ENCODE measurements at regions not wholly inside any gene's neighbourhood (a gene's known extent, or its start where the extent isn't known, plus 50 kb on each side); places are given as distances from the start of the nearest gene placed in this dataset.
A peak's percentile ranks its signal among the peaks of the same experiment; 100 is the strongest.
"Not testable (repeated sequence)": the region's sequence is repeated elsewhere in the genome, so short reads cannot be mapped to it uniquely, and the experiment has no call there.

DNA sequence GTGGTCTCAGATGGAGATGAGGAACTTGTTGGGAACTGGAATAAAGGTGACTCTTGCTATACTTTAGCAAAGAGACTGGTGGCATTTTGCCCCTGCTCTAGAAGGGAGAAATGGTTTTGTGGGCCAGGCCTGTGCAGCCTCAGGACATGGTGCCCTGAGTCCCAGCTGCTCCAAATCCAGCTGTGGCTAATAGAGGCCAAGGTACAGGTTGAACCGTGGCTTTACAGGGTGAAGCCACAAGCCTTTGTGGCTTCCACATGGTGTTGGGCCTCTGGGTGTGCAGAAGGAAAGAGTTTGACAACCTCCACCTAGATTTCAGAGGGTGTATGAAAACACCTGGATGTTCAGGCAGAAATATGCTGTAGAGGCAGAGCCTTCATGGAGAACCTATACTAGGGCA, 586.0 kb downstream of the FLRT2 start:
- DNase-seq: no peak

DNA sequence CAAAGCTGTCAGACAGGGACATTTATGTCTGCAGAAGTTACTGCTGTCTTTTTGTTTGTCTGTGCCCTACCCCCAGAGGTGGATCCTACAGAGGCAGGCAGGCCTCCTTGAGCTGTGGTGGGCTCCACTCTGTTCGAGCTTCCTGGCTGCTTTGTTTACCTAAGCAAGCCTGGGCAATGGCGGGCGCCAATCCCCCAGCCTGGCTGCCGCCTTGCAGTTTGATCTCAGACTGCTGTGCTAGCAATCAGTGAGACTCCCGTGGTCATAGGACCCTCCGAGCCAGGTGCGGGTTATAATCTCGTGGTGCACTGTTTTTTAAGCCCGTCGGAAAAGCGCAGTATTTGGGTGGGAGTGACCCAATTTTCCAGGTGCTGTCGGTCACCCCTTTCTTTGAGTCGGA, 580.9 kb downstream of the FLRT2 start:
- DNase-seq: not testable (repeated sequence)

GRCh38 chr14:86104691-86105265, 574.8 kb downstream of the FLRT2 start:
- DNase-seq: no peak

DNA sequence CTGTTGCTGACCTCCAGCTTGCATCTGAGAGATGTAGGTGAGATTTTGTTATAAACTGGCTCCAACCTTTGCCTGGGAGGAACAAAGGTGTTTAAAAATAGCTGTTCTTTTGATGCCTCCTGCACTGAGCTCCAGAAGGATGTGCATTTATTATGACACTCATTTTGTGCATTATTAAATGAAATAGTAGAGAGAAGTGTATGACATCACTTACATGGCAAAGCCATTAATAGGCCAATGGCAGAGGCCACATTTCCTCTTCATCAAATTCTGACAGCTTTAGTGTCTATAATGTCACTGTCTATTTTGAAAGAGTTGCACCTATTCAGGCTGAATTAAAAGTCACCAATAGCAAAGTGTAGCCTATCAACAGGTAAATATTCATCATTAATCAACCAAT, 564.6 kb downstream of the FLRT2 start:
- DNase-seq: no peak

GRCh38 chr14:86091811-86092210, 561.9 kb downstream of the FLRT2 start:
- DNase-seq: no peak

GRCh38 chr14:86088156-86088555, 558.2 kb downstream of the FLRT2 start:
- no peak for DNase-seq

DNA sequence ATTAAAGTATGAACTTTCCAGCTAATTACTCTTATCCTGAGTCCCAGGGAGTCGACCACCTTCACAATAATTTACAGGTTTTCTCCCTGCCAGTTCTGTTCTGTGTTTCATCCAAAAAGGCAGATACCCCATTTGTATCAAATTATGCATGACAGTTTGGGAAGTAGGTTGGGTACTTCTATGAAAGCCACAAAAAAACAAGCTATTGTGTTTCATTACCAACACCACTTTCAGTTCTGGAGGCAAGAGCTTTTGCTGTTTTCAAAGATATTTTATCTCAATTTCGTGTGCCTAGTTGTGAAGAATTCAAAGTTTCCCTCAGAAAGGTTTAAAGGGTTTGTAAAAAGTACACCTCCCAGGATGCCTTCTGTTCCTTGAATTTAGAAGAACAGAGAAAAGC, 557.4 kb downstream of the FLRT2 start:
- DNase-seq: no peak

- no peak for DNase-seq
Observed at GRCh38 chr14:86086962-86087361, 557.0 kb downstream of the FLRT2 start.

DNA sequence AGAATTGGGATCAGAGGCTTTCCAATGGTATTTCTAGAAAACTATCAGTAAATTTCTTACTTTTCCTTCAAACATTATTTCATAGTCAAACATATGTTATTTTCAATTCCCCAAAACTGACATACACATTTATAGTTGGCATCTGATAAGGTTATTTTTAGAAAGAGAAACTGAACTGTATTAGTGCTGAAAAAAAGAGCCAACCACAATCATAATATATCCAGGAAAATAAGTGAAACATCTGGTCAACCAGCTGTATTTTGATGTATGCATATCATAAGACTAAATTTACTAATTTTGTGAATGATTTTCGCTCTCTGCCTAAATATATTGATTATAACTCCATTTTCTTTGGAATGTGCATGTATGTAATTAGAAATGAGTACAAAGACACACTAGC, 554.2 kb downstream of the FLRT2 start:
- no peak for DNase-seq

DNA sequence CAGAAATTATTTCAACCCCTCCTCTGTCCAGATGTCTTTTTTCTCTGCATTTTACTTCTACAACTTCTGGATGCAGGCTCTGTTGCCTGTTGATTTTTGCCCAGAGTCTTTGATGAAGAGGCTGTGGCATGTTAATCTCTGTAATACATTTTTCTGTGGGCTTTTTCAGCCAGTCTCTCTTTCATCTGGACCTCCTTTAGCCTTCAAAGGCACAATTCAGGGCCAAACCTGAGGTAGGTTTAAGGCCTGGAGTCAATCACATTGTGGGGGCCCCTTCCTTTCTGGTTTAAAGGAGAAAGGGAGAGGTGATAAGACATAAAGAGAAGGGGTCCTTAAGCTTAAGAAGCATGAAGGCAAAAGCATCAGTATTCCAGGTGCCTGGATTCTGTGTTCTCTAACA, 553.7 kb downstream of the FLRT2 start:
- DNase-seq: no peak

GRCh38 chr14:86072116-86072894, 542.4 kb downstream of the FLRT2 start:
- no peak for DNase-seq

DNA sequence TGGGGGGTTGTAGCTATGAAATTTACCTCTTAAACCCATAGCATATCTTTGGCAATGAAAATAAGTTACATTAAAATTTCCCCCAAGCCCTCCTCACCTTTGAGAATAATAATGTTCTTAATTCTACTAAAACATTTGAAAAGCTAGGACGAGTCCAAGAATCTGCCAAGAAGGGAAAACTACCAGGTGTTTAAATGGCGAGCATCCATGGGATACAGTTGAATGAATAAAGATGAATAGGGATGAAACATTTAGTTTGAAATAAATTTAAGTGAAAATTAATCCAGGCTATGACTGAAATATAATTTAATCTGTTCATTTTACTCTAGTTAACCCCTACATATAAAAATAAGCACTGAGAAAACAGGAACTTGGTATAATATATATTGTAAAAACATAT, 536.7 kb downstream of the FLRT2 start:
- no peak for DNase-seq

- DNase-seq: no peak
Observed at GRCh38 chr14:86065407-86065806, 535.5 kb downstream of the FLRT2 start.

GRCh38 chr14:86064595-86064994, 534.7 kb downstream of the FLRT2 start:
- DNase-seq: not testable (repeated sequence)

DNA sequence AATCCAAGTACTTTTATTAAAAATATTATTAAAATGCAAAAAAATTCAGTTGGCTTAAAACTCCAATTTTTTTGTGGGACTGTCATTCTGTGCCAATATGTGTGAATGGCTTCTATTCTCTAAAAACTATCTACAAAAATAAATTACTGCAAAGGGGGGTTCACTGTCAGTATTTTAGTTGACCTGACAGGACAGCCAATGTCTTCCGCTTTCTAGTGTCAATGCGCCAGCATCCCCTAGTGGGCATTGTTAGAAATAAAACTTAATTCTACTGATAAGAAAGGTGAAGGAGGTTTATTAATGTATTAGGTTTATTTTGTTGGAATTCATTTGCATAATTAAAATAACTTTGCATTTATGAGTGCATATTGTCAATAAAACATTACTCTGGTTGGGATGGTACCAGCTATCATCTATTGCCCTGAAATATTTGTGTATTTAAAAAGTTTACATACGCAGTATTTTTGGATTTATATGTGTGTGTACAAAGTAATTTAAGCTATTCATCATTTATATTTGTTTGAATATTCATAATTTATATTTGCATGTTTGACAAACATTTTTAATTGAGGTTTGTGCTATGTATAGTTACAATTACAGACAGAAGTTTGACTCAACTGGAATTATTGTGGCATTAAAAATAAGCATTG, 527.2 kb downstream of the FLRT2 start:
- peak in 1 of 2 experiments; percentile 66 for DNase-seq

DNA sequence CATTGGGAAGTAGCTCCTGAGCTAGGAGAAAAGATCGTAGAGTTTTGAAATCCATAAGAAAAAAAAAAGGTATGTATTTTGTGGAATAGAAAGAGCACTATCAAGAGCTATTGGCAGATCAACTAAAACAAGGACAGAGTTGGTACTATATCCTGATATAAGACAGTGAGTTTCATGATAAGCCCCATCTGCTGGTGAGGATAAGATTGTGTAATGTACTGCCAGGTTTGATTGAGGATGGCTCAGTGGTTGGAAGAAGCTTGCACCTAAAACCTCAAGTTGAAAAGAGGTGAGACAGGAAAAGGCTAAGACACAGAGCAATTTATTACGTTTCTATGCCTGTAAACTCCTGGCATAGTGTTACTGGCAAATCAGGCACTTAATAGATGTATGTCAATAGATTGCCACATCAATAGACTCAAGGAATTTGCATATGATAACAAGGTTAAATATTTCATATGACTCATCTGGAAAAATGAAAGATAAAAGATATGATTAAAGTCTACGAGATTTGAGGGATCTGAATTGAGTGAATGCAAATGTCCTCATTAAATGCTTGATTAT, 525.6 kb downstream of the FLRT2 start:
- peak; percentile 34 to 47 for DNase-seq

GRCh38 chr14:86052868-86053267, 522.9 kb downstream of the FLRT2 start:
- no peak for DNase-seq

- no peak for DNase-seq
Observed at GRCh38 chr14:86050757-86051156, 520.8 kb downstream of the FLRT2 start.

DNA sequence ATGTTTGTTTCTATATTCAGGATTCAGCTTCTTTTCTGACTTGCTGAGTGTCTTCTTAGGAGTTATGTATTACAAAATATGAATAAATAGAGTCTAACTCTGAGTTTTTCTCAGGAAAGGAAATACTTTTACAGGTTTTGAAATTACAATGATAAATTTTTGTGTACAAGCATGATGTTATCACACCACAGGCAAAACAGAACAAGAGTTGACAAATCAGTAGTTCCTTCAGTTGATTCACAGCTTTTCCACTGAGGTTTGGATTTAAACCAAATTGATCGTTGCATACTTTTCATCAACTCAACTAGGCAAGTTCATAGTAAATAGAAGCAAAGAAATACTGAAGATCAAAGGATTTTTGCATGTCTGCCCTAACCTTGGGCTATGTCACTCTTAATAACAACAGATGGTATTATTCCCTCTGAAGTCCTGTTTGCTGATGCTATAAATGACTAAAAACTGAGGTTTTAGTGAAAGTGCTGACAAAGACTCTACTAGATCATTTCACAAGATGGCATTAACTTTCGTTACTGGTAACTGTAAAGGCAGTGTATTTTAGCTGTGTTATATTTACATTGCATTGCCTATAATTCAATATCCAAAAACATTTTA, 520.2 kb downstream of the FLRT2 start:
- DNase-seq: no peak

DNA sequence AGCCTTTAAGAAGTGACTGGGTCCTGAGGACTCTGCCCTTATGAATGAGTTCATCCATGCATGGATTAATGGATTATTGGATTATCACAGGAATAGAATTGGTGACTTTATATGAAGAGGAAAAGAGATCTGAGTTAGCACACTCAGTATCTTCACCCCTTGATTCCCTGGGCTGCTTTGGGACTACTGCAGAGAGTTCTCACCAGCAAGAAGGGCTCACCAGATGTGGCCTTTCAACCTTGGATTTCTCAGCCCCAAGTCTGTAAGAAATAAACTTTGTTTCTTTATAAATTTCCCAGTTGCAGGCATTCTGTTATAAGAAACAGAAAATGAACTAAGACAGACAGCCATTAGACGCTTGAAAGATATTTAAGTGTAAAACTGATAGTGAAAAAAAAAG, 509.2 kb downstream of the FLRT2 start:
- DNase-seq: no peak

DNA sequence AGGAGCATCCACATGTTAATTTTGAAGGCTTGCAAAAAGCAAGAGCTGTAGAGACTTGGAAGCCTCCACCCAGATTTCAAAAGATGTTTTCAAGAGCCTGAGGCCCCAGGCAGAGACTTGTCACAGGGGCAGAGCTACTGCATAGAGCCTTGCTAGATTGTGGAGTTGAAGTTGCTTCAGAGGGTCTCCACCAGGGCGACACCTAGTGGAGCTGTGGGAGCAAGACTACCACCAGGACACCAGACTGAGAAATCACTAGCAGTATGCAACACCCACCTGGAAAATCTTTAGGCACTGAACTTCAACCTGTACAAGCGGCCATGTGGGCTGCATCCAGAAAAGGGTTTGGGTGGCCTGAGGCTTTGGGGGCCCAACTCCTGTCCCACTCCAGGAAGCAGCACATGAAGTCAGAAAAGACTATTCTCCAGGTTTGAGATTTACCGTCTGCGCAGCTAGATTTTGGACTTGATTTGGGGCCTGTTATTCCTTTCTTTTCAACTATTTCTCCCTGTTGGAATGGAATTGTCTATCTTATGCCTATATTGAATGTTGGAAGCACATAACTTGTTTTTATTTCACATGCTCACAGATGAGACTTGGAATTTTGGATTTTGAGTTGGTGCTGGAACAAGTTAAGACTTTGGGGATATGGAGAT, 508.6 kb downstream of the FLRT2 start:
- peak; percentile 54 to 73 for DNase-seq

DNA sequence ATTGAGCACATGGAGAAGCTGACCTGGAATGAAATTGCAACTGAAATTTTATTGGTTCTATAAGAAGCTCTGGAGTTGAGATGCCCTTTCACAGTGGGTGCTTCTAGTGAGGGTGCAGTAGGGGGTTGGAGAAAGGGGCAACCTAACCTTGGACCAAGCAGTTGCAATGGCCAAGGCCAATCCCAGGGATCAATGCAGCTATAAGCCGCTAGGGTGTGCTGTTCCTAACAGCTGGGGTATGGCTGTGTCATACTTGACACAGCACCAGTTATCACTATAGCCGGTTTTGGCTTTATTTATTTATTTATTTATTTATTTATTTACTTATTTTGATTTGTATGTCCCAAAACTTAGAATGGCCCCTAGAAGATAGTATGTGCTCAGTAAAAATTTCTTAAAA, 505.9 kb downstream of the FLRT2 start:
- DNase-seq: peak in 1 of 2 experiments; percentile 74

GRCh38 chr14:86027990-86028389, 498.0 kb downstream of the FLRT2 start:
- DNase-seq: no peak

All from NCI-H524 (cell line).